ENCODE measurements at regions not wholly inside any gene's neighbourhood (a gene's known extent, or its start where the extent isn't known, plus 50 kb on each side); places are given as distances from the start of the nearest gene placed in this dataset.
"Not testable (repeated sequence)": the region's sequence is repeated elsewhere in the genome, so short reads cannot be mapped to it uniquely, and the experiment has no call there.

DNA sequence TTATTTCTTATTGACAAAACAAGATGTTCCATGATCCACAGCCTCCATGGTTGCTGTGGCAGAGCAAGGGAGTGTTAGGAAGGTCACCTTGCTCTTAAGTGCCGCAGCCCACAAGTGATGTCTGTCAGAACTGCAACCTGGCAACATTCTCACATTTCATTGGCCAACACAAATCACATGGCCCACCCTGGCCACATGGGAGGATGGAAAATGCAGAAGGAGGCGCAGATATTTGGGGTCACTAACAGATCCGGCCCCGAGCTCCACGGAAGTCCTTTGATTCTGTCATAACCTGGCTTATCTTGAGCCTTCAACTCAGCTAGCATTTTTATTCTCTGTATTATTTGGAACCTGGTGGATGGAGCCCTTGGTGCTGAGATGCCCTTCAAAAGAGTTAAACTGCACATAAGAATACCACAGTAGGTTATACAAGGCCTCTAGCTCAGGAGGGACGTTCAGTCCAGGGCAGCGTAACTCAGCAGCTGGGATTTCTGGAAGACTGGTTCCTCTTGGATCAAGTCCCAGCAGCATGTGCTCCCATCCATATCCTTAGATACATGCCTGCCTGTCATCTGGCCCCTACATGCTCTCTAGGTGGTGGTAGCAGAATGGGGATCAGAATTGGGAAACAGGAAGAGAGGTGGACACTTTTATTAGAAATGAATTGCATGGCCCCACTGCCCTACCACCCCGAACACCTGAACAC, 508.1 kb downstream of the HAPSTR1 start:
- DNase-seq, result no peak

DNA sequence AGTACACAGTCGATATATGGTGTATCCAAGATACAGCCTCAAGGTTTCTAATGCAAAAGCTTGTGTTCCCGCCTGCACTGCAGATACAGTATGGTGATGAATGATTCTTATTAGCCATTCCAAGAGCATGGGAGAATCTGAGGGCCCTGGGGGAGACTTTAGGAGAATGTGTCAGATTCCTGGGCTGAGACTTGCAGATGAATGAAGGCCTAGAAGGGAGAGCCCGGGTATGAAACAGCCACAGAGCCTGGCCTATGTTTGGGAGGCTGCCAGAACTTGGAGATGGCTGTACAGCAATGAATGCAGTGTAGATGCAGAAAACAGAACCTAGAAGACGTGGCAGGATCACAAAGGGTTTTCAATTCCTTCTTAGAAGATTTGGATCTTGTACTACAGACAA, 510.7 kb downstream of the HAPSTR1 start:
- DNase-seq, result no peak

DNA sequence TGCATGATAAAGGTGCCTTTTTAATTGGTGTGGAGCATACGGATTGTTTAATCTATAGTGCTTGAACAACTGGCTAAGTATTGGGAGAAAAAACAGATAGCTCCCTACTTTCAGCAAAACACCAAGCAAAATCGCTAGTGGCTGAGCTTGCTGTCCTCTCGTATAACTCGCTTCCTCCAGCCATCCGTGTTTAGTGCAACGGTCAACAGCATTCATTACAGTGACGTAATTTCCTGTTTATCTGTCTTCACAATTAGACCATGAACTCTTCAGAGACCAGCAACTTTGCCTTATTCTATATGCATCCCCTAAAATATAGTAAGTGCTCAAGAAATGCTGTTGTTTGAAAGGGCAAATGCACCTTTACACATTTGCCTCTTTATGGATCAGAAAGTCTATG, 511.9 kb downstream of the HAPSTR1 start:
- DNase-seq, result no peak

DNA sequence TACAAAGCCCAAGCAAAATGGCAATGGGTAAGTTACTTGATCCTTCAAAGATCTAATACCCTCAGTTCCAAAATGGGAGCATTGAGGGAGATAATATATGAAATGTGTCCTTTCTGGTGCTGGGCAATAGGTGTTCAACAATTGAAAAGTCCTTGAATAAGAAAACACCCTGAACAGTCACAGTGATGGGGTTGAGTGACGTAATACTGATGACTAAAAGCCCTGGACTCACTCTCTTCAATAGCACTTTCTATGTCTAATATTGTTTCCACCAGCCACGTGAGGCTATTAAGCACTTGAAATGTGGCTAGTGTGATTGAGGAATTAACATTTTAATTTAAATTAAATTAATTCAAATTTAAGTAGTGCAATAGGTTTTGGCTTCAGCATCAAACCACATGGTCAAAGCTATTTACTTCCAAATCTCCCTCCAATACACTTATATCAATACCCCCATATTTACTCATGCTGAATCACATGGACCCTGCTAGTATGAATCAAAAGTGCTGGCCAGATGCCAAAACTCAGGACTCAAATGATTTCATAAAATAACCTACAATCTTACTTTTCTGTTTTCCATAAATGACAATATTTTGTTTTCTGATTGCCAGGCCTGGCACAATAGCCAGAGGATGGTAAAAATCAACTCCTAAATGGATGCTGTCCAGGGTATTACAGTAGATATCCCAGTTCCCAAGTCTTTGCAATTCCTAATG, 516.2 kb downstream of the HAPSTR1 start:
- no peak for DNase-seq

DNA sequence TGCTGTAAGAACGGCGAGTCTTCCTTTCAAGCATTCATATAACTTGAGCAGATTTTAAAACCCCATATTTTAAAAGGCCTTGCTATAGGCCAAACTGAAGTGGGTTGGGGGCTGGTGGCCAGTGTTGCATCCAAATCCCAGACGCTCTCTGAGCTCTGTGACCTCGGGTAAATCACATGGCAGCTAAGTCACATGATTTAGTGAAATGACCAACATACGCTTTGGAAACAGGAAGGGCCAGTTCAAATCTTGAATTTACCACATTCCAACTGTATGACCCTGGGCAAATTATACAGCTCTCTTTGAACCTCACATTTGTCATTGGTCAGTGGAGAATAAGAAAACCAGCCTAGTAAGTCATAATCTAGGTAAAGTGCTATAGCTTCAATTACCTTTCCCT, 519.3 kb downstream of the HAPSTR1 start:
- no peak for DNase-seq

DNA sequence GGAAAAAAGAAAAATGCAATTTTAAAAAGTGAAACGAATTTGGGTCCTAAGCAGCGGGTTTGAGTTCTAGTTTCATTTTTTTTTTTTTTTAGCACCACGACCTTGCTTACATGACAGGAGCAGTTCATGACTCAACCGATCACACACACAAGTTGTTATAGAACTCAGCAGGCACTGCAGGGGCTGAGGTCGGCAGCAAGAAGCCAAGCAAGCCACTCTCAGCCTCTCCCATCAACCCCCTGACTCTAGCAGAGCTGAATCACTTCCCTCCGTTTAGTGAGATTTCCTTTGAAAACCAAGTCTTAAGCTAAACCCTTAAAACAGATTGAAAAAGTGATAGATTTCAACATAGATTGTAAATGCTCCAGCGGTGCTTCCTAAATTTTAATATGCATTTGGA, 520.8 kb downstream of the HAPSTR1 start:
- no peak for DNase-seq

DNA sequence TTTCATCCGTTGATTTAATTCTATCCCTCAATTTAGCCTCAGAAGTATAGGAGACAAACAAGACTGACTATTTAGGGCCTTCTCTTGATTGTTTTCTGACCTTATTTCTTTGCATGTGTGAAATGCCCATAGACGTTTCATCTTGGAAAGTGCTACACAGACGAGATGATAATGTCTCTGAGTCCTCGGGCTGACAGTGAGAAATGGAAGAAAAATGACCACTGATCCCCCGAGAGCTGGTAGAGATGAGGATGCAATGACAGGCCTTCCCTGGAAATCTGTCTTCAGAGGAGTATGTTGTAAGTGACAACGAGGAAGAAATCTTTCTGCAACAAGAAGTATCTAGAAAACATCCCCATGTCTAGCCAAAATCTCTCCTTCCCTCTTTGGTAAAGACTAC, 522.9 kb downstream of the HAPSTR1 start:
- DNase-seq, result no peak

DNA sequence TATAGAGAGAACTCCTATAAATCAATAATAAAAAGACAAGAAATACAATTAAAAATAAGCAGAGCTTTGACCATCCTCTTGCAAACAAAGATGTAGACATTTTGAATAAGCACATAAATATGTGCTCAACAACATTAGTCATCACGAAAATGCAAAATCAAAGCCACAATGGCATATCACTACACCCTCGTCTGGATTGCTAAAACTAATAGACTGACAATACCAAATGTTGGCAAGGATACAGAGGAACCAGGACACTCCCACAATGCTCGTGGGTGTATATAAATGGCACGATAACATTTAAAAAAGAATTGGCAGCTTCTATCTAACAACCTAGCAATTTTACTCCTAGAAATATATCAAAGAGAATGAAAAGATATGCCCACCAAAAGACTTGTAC, 530.8 kb downstream of the HAPSTR1 start:
- no peak for DNase-seq

DNA sequence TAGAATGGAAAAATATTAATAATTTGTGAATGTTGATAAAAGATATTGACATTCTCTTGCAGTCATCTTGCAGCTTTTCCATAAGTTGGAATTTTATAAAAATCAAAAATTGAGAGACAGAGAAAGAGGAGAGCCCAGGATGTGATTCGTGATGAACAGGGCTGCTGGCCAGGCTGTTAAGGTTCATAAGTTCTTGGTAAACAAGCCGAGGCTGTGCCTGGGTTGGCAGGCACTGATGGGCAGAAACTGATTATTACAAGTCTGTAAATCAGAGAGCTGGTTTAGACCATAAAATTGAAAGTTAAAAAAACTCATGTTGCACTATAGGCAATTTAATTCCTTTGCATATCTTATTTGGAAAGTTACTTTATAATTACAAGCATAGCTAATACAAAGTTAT, 533.7 kb downstream of the HAPSTR1 start:
- no peak for DNase-seq

DNA sequence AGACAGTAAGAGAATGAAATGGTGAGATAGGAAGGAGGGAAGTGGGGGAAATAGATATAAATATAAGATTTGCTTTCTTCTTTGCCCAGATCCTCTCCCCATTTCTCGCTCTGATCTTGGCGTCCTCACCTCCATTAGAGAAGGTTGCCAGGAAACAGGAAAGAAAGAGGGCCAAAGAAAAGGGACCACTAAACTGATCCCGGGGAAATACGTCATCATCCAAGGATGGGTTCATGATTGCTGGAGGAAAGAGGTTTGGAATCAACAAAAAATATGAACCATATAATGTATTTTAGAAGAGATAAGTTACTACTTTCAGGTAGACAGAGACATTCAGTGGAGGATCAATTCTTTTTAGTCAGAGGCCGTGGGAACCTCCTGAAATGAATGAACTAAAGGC, 536.0 kb downstream of the HAPSTR1 start:
- DNase-seq, result no peak

DNA sequence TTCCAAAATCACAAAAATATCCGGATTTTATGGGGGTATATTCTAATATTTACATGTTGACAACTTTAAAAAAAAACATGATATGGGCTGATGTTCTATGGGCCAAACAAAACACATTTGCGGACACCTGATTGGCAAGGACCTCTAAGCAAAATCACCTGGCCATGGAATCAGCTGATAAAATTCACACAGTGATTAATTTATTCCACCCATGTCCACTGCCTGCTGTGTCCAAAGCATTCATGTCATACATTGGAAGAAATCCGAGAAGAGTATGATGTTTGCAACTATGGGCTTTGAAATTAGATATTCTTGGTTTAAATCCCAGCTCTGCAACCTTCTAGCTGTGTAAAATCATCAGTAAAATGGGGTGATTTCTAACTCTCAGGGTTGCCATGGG, 538.7 kb downstream of the HAPSTR1 start:
- no peak for DNase-seq

DNA sequence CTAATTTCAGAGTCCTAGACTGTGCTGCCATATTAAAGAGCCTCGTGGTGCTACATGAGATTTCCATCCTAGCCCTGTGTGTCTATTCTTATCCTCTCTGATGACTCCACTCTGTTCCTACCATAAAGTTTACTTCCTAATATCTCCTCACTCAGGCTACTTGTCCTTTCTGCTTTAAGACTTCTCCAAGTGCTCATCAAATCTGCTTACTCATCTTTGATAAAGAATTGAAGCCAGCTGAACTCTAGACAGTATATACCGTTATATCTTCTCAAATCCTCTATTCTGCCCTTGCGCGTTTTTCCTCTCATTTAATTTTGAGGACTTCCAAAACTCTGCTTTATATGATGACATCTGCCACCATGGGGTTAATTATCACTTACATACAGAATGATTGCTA, 539.5 kb downstream of the HAPSTR1 start:
- DNase-seq, result no peak

DNA sequence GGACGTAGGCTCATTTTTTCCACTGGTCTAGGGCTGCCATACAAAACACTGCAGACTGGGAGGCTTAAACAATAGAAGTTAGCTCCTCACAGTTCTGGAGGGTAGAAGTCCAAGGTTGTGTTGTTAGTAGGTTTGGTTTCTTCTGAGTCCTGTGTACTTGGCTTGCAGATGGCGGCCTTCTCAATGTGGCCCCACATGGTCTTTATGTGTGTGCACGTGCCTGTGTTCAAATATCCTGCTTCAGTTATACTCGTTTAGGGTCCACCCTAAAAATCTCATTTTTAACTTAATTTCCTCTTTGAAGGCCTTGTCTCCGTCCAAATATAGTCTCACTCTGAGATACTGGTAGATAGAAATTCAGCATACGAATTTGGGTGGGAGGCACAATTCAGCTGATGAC, 542.4 kb downstream of the HAPSTR1 start:
- DNase-seq, result no peak

DNA sequence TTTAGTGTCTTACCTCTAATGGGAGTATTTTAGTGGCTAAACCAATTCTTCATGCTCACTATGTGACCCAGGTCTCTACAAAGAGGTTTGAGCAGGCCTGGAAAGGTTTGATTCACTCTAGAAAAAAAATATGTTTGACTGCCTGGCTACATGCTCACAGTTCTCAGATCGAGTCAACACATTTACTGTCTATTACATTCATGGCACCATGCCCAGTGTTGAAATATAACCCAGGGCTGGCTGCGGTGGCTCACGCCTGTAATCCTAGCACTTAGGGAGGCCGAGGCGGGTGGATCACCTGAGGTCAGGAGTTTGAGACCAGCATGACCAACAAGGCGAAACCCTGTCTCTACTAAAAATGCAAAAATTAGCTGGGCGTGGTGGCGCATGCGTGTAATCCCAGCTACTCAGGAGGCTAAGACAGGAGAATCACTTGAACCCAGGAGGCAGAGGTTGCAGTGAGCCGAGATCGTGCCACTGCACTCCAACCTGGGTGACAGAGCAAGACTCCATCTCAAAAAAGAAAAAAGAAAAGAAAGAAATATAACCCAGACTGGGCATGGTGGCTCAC, 543.8 kb downstream of the HAPSTR1 start:
- not testable (repeated sequence) for DNase-seq

DNA sequence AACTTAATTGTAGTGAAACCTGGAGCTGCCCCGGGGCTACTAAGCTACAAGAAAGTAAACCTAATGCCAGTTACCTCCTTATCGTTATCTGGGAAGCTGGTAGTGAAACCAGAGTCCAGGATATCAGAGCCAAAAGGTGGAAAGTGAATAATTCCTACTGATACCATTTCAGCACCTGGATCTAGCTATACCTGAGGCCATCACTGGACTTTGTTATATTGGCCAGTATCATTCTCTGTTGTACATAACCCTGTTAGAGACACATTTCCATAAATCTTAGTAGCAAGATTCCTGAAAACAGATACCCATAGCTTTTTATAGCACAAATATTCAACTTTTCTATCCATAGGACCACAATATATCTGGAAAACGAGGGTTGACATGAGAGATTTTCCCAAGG, 538.0 kb downstream of the GRIN2A start:
- no peak for DNase-seq

DNA sequence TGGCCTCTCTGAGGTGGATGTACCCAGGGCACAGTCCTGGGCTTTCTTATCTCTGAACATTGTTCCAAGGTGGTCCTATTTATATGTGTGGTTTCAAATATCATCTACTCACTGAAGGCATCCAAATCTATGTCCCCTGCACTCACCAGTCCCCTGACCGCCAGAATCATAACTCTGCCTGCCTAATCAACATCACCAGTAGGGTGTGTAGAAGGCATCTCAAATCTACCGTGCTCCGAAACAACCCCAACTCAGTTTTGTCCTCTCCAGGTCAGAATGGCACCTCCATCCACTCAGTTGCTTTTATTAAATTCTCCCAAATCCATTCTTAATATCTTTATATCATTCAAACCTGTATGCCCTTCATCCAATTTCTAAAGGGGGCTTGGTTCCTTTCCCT, 536.3 kb downstream of the GRIN2A start:
- no peak for DNase-seq

DNA sequence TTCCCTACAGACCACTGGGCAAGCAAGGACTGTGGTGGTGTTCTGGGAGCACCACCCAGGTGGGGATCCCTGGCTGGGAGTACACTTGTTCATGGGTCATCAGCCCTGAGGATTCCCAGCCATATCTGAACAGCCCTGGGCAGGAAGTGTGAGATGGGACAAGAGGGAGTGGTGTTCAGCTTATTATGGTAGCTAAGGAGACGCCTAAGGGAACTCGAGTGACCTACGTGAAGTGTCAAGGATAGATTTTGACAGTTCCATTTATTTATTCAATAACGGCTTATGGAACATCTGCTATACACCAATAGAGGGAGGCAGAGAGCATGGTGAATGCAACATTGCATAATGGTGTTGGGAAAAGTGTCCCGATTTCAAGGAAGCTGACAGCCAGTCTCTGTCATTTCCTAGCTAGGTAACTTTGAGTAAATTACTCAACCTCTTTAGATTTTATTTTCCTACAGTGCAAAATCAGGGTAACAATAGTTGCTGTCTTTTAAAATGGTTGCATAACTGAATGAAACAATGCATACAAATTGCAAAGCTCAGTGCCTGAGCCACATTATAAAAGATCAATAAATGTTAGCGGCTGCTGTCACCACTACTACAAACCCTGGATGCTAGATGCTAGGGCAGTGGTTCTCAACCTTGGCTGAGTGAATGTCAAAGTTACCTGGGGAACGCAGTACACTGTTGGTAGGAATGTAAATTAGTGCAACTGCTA, 534.1 kb downstream of the GRIN2A start:
- peak; percentile 17 to 34 for DNase-seq

DNA sequence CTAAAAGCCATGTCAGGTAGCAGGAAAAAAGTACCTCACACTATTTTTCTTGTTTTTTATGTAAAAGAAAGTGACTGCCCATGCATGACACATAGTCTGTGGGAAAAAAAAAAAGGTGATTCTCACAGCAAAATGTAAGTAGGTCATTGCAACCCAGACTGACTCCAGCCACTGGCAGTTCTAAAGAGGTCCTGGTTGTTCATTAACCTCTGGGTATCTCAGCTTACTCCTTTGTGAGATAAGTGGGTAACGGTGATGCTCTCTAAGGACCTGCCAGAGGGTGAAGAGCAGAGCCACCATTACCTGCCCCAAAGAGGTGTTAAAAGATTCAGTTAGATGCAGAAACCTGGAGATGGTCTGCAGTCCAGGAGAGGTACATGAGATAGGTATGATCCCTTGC, 531.9 kb downstream of the GRIN2A start:
- DNase-seq, result no peak

DNA sequence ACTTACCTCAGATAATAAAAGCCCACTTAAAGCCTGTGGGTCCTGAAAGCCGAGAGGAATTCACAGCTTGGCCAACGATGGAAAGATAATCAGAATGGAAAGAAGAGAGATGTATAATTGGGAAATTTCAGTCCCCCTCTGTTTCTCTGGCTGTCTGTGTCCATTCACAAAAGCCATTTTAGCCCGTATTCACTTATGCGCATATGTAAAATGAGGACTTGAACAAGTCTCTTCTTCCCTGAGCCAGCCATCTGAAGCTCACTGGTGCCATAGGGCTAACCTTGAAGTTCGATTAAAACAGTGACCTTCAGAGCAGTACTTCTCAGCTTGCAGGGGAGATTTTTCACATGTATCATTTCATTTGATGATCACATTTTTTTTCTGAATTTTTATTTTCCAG, 527.2 kb downstream of the GRIN2A start:
- no peak for DNase-seq

DNA sequence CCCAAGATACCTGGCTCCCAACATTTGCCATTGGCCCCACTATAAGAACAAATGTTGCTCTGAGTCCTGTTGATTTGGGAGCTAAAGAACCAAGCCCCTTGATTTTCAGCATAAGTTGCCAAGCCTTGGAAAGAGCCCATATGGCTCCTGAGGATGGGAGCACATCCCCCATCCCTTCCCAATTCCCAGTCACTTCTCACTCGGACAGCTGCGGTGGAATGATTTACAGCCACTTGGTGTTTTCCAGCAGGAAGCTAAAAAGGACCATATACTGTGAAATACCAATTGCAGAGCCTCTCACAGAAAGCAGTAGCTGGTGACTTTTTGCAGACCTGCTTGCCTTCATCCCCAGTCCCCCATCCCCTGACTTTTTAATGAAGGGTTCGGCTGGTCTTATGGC, 524.6 kb downstream of the GRIN2A start:
- no peak for DNase-seq

DNA sequence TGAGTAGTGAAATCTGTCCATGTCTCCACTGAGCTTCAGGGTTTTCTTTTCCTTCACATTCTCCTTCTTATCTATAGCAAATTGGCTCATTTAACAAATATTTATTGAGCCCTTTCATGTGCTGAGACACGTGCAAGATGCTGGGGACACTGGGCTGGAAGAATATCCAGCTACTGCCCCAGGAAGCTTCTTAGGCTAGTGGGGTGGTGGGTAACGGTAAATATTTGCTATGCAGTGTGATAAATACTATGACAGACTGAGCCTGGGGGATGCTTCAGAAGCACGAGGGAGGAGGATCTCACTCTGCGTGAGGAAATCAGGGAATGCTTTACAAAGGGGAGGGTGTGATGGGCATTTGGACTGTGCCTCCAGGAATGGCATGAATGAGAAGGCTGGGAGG, 524.1 kb downstream of the GRIN2A start:
- DNase-seq, result no peak

DNA sequence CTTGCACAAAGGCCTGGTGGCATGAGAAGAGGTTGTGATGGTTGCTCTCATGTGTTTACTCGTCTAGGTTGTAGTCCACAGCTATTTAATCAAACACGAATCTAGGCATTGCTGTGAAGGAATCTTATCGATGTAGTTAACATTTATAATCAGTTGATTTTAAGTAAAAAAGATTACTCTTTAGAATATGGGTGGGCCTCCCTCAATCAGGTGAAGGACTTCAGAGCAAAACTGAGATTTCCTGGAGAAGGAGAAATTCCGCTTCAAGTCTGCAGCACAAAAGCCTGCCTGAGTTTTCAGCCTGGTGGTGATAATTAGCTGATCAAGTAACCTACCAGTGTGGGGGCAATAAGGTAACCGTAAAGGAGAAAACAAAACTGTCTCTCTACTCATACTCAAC, 523.6 kb downstream of the GRIN2A start:
- no peak for DNase-seq

DNA sequence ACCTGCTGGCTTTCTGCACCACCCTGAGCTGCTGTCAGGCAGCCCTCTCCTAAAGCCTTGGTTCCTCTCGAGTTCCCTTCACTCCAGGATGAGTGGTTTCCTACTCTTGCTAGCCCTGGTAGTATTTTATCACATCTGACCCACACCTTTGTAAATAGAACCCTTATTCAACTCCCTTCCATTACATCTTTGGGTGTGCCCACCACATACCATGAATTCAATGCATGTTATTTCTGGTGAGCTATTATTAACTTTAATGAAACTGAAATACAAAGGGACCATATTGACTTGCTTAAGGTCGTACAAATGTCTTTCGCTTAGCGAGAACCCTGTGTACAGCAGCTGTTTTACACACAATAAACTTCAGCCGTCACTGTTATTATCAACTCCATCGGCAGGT, 521.3 kb downstream of the GRIN2A start:
- no peak for DNase-seq

Data from SHP77 (cell line).